Upper lobe of left lung (tissue), 4 donors: ENCODE measurements at regions not wholly inside any gene's neighbourhood (a gene's known extent, or its start where the extent isn't known, plus 50 kb on each side); places are given as distances from the start of the nearest gene placed in this dataset.

Experiments used
- CTCF ChIP-seq, 6 experiments: fragments of 450-650 bp in 4 of 6; fragments of 200-600 bp in 2 of 6; sonication (generic) in 2 of 6; IDR thresholded peaks; one replicate each; pipeline ENCODE4 v1.5.1; 2016 to 2019; ENCODE audit warnings: antibody characterized with exemption in 6 of 6
- EP300 ChIP-seq, 4 donors: sonication (generic); formaldehyde crosslinking; IDR thresholded peaks; one replicate each; pipeline ENCODE4 v1.5.1; 2017; ENCODE audit warnings: antibody characterized with exemption in 4 of 4, control low read depth in 2 of 4
- POLR2AphosphoS5 ChIP-seq, 2 donors: sonication (generic); formaldehyde crosslinking; IDR thresholded peaks; one replicate each; pipeline ENCODE4 v1.5.1; 2017; ENCODE audit warnings: antibody characterized with exemption in 2 of 2

- TF ChIP-seq EP300 (IDR thresholded peaks at IDR 0.05): no peak
- TF ChIP-seq CTCF (IDR thresholded peaks at IDR 0.05): no peak
- no peak for TF ChIP-seq POLR2AphosphoS5 (IDR thresholded peaks at IDR 0.05)
Observed at GRCh38 chr5:174294891-174295620, 249.6 kb downstream of the NSG2 start.
